AG09319 (cell line): ENCODE measurements at regions not wholly inside any gene's neighbourhood (a gene's known extent, or its start where the extent isn't known, plus 50 kb on each side); places are given as distances from the start of the nearest gene placed in this dataset.

ENCODE experiments used
- DNase-seq: peaks from one replicate; pipeline ENCODE4 v3.0.0-alpha.2; 2010; ENCODE audit warnings: low read depth; ENCODE audit errors: extremely low read depth
- CTCF ChIP-seq: IDR thresholded peaks from 2 replicates; pipeline ENCODE4 v1.5.1; 2011; ENCODE audit warnings: low read depth, mild to moderate bottlenecking, inconsistent platforms, low read length, moderate library complexity

- TF ChIP-seq CTCF, result no peak
- DNase-seq, result no peak
Measured at GRCh38 chr16:73549984-73550631, 502.2 kb upstream of the ZFHX3 start.

DNA sequence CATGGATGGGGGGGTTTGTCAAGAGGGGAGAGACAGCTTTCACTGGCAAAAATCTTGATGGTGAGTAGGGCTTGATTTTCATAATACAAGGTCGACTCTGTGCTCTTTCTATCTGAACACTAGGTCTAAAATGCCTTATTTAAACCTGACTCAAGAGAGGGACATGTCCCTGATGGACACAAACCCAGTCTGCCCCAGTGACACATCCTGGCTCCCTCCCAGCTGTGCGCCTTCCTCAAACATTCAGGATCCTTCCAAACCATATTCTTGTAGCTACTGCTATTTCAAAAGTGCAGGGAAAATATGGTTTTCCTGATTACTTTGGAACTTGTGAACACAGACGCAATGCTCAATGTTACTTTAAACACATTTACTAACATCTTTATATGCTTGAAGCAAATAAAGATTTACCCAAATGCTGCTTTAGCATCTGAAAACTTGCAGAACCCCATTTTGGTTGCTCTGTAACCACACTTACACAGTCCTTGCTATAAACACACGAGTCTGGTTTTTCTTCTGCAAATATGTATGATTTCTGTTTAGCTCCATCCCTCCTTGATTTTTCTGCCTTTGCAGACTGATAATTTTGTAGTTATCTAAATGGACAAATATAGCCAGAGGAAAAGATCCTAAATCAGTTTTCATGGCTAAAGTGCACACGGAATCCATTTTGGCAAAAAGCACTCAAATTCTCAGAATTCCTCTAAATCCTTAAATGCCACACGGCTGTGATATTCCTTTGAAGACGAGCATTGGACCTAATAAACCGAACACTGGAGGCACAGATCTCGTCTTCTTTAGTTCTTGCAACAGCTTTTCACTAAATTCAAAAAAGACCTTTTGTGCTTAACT, 499.9 kb upstream of the ZFHX3 start:
- no peak for TF ChIP-seq CTCF
- no peak for DNase-seq

- TF ChIP-seq CTCF, result no peak
- DNase-seq, result no peak
Measured at GRCh38 chr16:73546341-73546845, 498.5 kb upstream of the ZFHX3 start.

GRCh38 chr16:73545755-73546154, 497.8 kb upstream of the ZFHX3 start:
- DNase-seq, result no peak
- no peak for TF ChIP-seq CTCF

GRCh38 chr16:73545290-73545689, 497.4 kb upstream of the ZFHX3 start:
- DNase-seq, result no peak
- no peak for TF ChIP-seq CTCF

DNA sequence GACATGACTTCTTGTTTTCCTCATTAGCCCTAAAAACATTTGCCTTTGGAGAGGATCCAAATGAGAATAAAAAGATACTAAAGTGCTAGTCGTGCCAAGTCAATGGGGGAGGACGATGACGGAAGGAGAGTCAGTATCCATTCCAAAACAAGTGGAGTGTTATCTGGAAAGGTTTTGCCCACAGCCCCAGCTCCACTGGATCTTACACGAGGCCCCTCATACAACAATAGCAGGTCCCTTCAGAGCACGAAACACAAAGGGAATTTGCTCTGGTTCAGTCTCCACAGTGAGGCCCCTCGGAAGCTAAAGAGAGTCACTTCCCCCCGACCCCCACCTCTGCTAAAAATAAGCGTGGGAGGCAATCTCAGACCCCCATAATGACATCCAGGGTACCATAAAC, 496.9 kb upstream of the ZFHX3 start:
- no peak for TF ChIP-seq CTCF
- no peak for DNase-seq

DNA sequence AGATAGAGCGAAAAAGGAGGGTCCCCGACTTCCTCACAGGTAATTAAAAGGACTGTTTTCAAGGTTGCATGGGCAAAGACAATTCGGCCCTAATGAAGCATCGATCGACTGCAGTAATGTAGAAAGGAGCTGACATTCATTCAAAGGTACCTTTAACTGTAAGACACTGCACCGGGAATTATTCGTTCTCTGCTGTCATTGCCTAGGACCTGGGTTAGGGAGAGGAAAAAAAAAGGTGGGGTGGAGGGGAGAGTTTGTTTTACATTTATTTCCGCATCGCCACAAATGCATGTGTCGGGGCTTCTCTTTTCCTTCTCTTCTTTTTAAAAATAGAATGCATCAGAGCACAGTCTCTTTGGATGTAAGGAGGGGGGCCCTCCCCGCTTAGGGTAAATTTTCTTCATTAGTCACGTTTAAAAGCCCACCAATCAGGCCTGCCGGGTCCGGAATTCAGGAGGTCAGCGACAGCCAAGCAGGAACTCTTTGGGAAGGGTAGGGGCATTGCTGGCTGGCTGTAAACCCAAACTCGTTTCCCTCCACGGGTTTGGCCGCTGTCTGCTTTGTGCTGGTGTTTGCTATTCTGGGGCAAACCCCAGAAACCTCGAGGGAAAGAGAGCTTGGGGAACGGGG, 496.2 kb upstream of the ZFHX3 start:
- DNase-seq, result no peak
- no peak for TF ChIP-seq CTCF
